H1 (cell line): ENCODE measurements at regions not wholly inside any gene's neighbourhood (a gene's known extent, or its start where the extent isn't known, plus 50 kb on each side); places are given as distances from the start of the nearest gene placed in this dataset.

ENCODE experiments used
- ATF2 ChIP-seq: IDR thresholded peaks from 2 replicates; pipeline ENCODE4 v1.6.1; 2012; ENCODE audit warnings: low read length, inconsistent platforms
- BRCA1 ChIP-seq: IDR thresholded peaks from 2 replicates; pipeline ENCODE4 v1.6.1; 2012; ENCODE audit warnings: low read depth, low read length, improper control_type of control experiment
- CHD7 ChIP-seq: fragments of 300-600 bp; sonication (generic); IDR thresholded peaks from 2 replicates; pipeline ENCODE4 v1.7.1; 2012; ENCODE audit warnings: low read length, moderate library complexity, mild to moderate bottlenecking, inconsistent platforms; ENCODE audit not compliant: insufficient replicate concordance
- SP2 ChIP-seq: IDR thresholded peaks from 2 replicates; pipeline ENCODE4 v1.6.1; 2012; ENCODE audit warnings: mild to moderate bottlenecking, low read length, inconsistent platforms
- SRF ChIP-seq: IDR thresholded peaks from 2 replicates; pipeline ENCODE4 v1.6.1; 2011; ENCODE audit warnings: mild to moderate bottlenecking, low read depth, low read length, moderate library complexity
- TAF1 ChIP-seq: IDR thresholded peaks from 2 replicates; pipeline ENCODE4 v1.6.1; 2011; ENCODE audit warnings: mild to moderate bottlenecking, low read depth, low read length

GRCh38 chr5:26495437-26495836, 542.9 kb downstream of the CDH9 start (continued):
- TF ChIP-seq CHD7 (no peak), TAF1 (no peak), SRF (no peak), ATF2 (no peak), SP2 (no peak), BRCA1 (no peak)
